NCI-H774 (cell line): ENCODE measurements at regions not wholly inside any gene's neighbourhood (a gene's known extent, or its start where the extent isn't known, plus 50 kb on each side); places are given as distances from the start of the nearest gene placed in this dataset.

ENCODE experiments used
- DNase-seq: peaks from one replicate; lab custom pipeline; 2025; lab: John Stamatoyannopoulos, UW

GRCh38 chr6:98146656-98147055 is 687.7 kb upstream of the POU3F2 start:
- no peak for DNase-seq

- no peak for DNase-seq
Observed at GRCh38 chr6:98156580-98156979, 677.8 kb upstream of the POU3F2 start.

- no peak for DNase-seq
Observed at GRCh38 chr6:98179606-98180005, 654.8 kb upstream of the POU3F2 start.

GRCh38 chr6:98200084-98200483 is 634.3 kb upstream of the POU3F2 start:
- no peak for DNase-seq

- no peak for DNase-seq
Observed at GRCh38 chr6:98203170-98203806, 631.1 kb upstream of the POU3F2 start.

- no peak for DNase-seq
Observed at GRCh38 chr6:98212468-98212867, 621.9 kb upstream of the POU3F2 start.

- no peak for DNase-seq
Observed at GRCh38 chr6:98215531-98215930, 618.8 kb upstream of the POU3F2 start.

GRCh38 chr6:98230250-98230649 is 604.1 kb upstream of the POU3F2 start:
- no peak for DNase-seq

GRCh38 chr6:98239057-98239456 is 595.3 kb upstream of the POU3F2 start:
- no peak for DNase-seq

GRCh38 chr6:98241630-98242029 is 592.7 kb upstream of the POU3F2 start:
- DNase-seq = no peak

GRCh38 chr6:98254624-98255023 is 579.8 kb upstream of the POU3F2 start:
- DNase-seq = no peak

- no peak for DNase-seq
Observed at GRCh38 chr6:98260382-98260781, 574.0 kb upstream of the POU3F2 start.

- peak; percentile 36 for DNase-seq
Observed at GRCh38 chr6:98272060-98272459, 562.3 kb upstream of the POU3F2 start.

GRCh38 chr6:98274691-98275090 is 559.7 kb upstream of the POU3F2 start:
- DNase-seq = no peak

GRCh38 chr6:98280492-98280891 is 553.9 kb upstream of the POU3F2 start:
- DNase-seq = no peak

- DNase-seq = no peak
Observed at GRCh38 chr6:98286620-98287019, 547.8 kb upstream of the POU3F2 start.

- no peak for DNase-seq
Observed at GRCh38 chr6:98287876-98288275, 546.5 kb upstream of the POU3F2 start.

- DNase-seq = no peak
Observed at GRCh38 chr6:98292810-98293209, 541.6 kb upstream of the POU3F2 start.

- DNase-seq = no peak
Observed at GRCh38 chr6:98295515-98296175, 538.7 kb upstream of the POU3F2 start.

- DNase-seq = no peak
Observed at GRCh38 chr6:98308564-98308963, 525.8 kb upstream of the POU3F2 start.

GRCh38 chr6:98310443-98310842 is 523.9 kb upstream of the POU3F2 start:
- no peak for DNase-seq

- no peak for DNase-seq
Observed at GRCh38 chr6:98323605-98324004, 510.8 kb upstream of the POU3F2 start.

- no peak for DNase-seq
Observed at GRCh38 chr6:98324446-98324845, 509.9 kb upstream of the POU3F2 start.

- DNase-seq = no peak
Observed at GRCh38 chr6:98325366-98325765, 509.0 kb upstream of the POU3F2 start.
